GM12878 (cell line): ENCODE measurements at regions not wholly inside any gene's neighbourhood (a gene's known extent, or its start where the extent isn't known, plus 50 kb on each side); places are given as distances from the start of the nearest gene placed in this dataset.

Experiments used
- ATAC-seq: fragments of 200-7000 bp; cut with Tn5 transposase; 3 replicates; pipeline ENCODE4 v1.9.1; 2020; ENCODE audit warnings: mild to moderate bottlenecking, moderate library complexity
- BruUV-seq: library from RNA; stranded (reverse); fragments of 400-500 nt; replicated peaks from 2 replicates; lab custom pipeline; 2021; lab: Mats Ljungman, UMichigan
- CTCF ChIA-PET: fragments of 300-600 bp; sonication (Branson Sonifier 250); formaldehyde crosslinking; extraction: SDS; loops from one replicate; lab custom pipeline; 2021; ENCODE audit warnings: inconsistent platforms; lab: Yijun Ruan, JAX
- POLR2A ChIA-PET: fragments of 350-600 bp; formaldehyde crosslinking; extraction: SDS; loops from one replicate; lab custom pipeline; 2021; ENCODE audit warnings: inconsistent platforms; lab: Charles Lee
- RAD21 ChIA-PET: fragments of 300-600 bp; sonication (Branson Sonifier 250); formaldehyde crosslinking; loops from one replicate; lab custom pipeline; 2023; ENCODE audit warnings: antibody characterized with exemption; ENCODE audit not compliant: unreplicated experiment; lab: Charles Lee
- SMC1A ChIA-PET: fragments of 300-600 bp; sonication (Branson Sonifier 250); formaldehyde crosslinking; loops from one replicate; lab custom pipeline; 2023; ENCODE audit not compliant: unreplicated experiment, uncharacterized antibody; lab: Charles Lee
- DNase-seq: peaks from one replicate; pipeline ENCODE4 v3.0.0-alpha.2; 2011; ENCODE audit warnings: low read depth, low spot score
- FAIRE-seq: peaks from 3 replicates; lab custom pipeline; 2011; peaks lifted over from hg19 to GRCh38; lab: Jason Lieb, UNC
- H2AFZ ChIP-seq: 2 replicates; pipeline ENCODE4 v1.6.0; 2011; ENCODE audit warnings: low read depth, low read length, control low read depth; ENCODE audit not compliant: control insufficient read depth
- H3K27ac ChIP-seq: 2 replicates; pipeline ENCODE4 v1.5.1; 2011; ENCODE audit warnings: control low read depth; ENCODE audit not compliant: control insufficient read depth, insufficient read depth
- H3K27me3 ChIP-seq, 2 experiments: replicated peaks in 1 of 2; 2 replicates each; pipeline versions ENCODE4 v1.6.0 to v1.6.1; 2011; ENCODE audit warnings: low read length in 1 of 2; ENCODE audit not compliant: control insufficient read depth in 2 of 2, insufficient read depth in 2 of 2
- H3K36me3 ChIP-seq, 2 experiments: 2 replicates each; pipeline ENCODE4 v1.5.1; 2011; ENCODE audit warnings: low read length in 1 of 2; ENCODE audit not compliant: control insufficient read depth in 2 of 2, insufficient read depth in 2 of 2
- H3K4me1 ChIP-seq: 2 replicates; pipeline ENCODE4 v1.6.1; 2011; ENCODE audit warnings: mild to moderate bottlenecking, low read length, moderate library complexity, mixed read lengths; ENCODE audit not compliant: control insufficient read depth, insufficient read depth
- H3K4me2 ChIP-seq: 2 replicates; pipeline ENCODE4 v1.6.0; 2011; ENCODE audit warnings: control low read depth; ENCODE audit not compliant: control insufficient read depth, insufficient read depth
- H3K4me3 ChIP-seq: fragments of 200-600 bp; sonication (generic); 2 replicates; pipeline ENCODE4 v1.5.1; 2016
- H3K79me2 ChIP-seq: 2 replicates; pipeline ENCODE4 v1.6.0; 2011; ENCODE audit warnings: low read length; ENCODE audit not compliant: control insufficient read depth, insufficient read depth
- H3K9ac ChIP-seq: 2 replicates; pipeline ENCODE4 v1.8.0; 2011; ENCODE audit warnings: low read length, control low read depth, mixed read lengths; ENCODE audit not compliant: control insufficient read depth, insufficient read depth
- H3K9me3 ChIP-seq: replicated peaks from 3 replicates; pipeline ENCODE4 v1.5.1; 2011; ENCODE audit warnings: mild to moderate bottlenecking, low read length; ENCODE audit not compliant: control insufficient read depth, insufficient read depth
- H4K20me1 ChIP-seq: 2 replicates; pipeline ENCODE4 v1.6.0; 2011; ENCODE audit not compliant: control insufficient read depth, insufficient read depth
- EED ChIP-seq: sonication (generic); IDR thresholded peaks from 2 replicates; pipeline ENCODE4 v1.6.1; 2016; ENCODE audit warnings: antibody characterized with exemption, low read depth
- ETV6 ChIP-seq, 2 experiments: fragments of 450-650 bp in 1 of 2; IDR thresholded peaks in 1 of 2; conservative IDR thresholded peaks in 1 of 2; 2 replicates each; pipeline ENCODE4 v1.6.1; 2014; ENCODE audit warnings: antibody characterized with exemption in 1 of 2, borderline replicate concordance in 1 of 2, low read depth in 1 of 2, mild to moderate bottlenecking in 1 of 2, moderate library complexity in 1 of 2
- MTA2 ChIP-seq: fragments of 450-650 bp; IDR thresholded peaks from 2 replicates; pipeline ENCODE4 v1.6.1; 2016; ENCODE audit warnings: low read depth, mild to moderate bottlenecking, moderate library complexity
- MYB ChIP-seq: fragments of 150-350 bp; IDR thresholded peaks from 2 replicates; pipeline ENCODE4 v1.6.1; 2014; ENCODE audit warnings: mild to moderate bottlenecking, low read depth, low read length, borderline replicate concordance
- RFX5 ChIP-seq: IDR thresholded peaks from 2 replicates; pipeline ENCODE4 v1.6.1; 2011; ENCODE audit warnings: low read depth, low read length, improper control_type of control experiment
- RUNX3 ChIP-seq: IDR thresholded peaks from 2 replicates; pipeline ENCODE4 v1.6.1; 2012; ENCODE audit warnings: low read length, inconsistent platforms
- STAT1 ChIP-seq: fragments of 450-650 bp; conservative IDR thresholded peaks from 2 replicates; pipeline ENCODE4 v1.6.1; 2014; ENCODE audit warnings: antibody characterized with exemption, mild to moderate bottlenecking
- YY1 ChIP-seq: IDR thresholded peaks from 2 replicates; pipeline ENCODE4 v1.6.1; 2011; ENCODE audit warnings: low read depth, mild to moderate bottlenecking, low read length
- WGBS: methylation state at CpG from one replicate; pipeline ENCODE4 v1.1.6; 2016; ENCODE audit warnings: low lambda C conversion rate; ENCODE audit not compliant: insufficient replicate concordance, insufficient coverage; ENCODE audit errors: missing lambda C conversion rate; 5-methylcytosine and 5-hydroxymethylcytosine counted together
- in situ Hi-C: fragments of 300-500 bp; cut with MboI; formaldehyde crosslinking; loops from 9 replicates; pipeline ENCODE4 v1.14.3; 2018; ENCODE audit warnings: mixed read lengths
- intact Hi-C: fragments of 100-400 bp; cut with micrococcal nuclease; formaldehyde crosslinking; loops from one replicate; pipeline ENCODE4 v1.14.2; 2022; ENCODE audit not compliant: unreplicated experiment
- TF ChIP-seq, protein P1 (sequence below): fragments of 450-650 bp; IDR thresholded peaks from 2 replicates; pipeline ENCODE4 v1.6.1; 2017; ENCODE audit warnings: low read depth, mild to moderate bottlenecking, moderate library complexity
- TF ChIP-seq, protein P2 (sequence below): fragments of 450-650 bp; IDR thresholded peaks from 2 replicates; pipeline ENCODE4 v1.6.1; 2018; ENCODE audit warnings: borderline replicate concordance, mild to moderate bottlenecking; ENCODE audit not compliant: partially characterized antibody
- TF ChIP-seq, protein P3 (sequence below): fragments of 450-650 bp; formaldehyde crosslinking; IDR thresholded peaks from 2 replicates; pipeline ENCODE4 v1.4.0; 2020; ENCODE audit warnings: mild to moderate bottlenecking, moderate library complexity
- TF ChIP-seq, protein P4 (sequence below): IDR thresholded peaks from 2 replicates; pipeline ENCODE4 v1.6.1; 2011; ENCODE audit warnings: low read depth, low read length, improper control_type of control experiment, borderline replicate concordance

DNA sequence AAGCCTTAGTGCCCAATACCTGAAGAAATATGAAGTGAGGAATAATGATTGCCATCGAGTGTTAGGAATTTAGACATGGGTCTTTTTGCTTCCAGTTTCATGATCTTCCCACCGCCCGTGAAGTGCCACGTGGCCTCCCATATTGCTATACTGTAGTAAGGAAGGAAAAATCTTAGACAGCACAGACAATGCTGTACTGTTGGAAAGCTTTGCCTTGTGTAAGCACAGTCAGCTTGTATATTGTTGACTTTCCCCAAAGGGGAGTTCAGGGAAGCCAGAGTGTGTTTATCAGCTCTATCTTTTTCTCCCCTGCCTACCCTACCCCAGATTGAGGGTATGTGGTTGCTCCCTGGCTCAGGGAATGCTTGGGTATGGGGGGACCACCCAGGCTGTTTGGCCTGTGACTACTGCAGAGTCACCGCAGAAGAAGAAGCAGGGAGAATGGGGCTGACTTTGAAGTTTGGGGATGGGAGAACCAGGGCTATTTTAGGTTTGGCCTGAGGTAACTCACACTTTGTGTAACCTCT, 161.8 kb upstream of the MEF2C start:
- POLR2A ChIA-PET: no interaction called here
- Histone ChIP-seq H2AFZ (no peak overlapping the region), H3K36me3 (no peaks in the 10 kb centered on the region)
- SMC1A ChIA-PET: interaction anchor here (0.7 to 2.0 kb wide), 5 partner anchors 9 to 1263 kb away, joined by 3 to 8 read pairs (median 4); no protein-coding TSS in a partner anchor
- in situ Hi-C loops: no loop called here
- 98% methylated on average over 5 of the region's 5 CpGs for WGBS
- TF ChIP-seq EED (no peak), MYB (no peak), RUNX3 (no peak), YY1 (no peak), MTA2 (no peak), STAT1 (no peak), ETV6 (conservative IDR thresholded peaks at IDR 0.05 in 1 of 2, IDR thresholded peaks at IDR 0.05 in 1 of 2; ENCODE audit: borderline replicate concordance in 1 of 2, low read depth in 1 of 2) (no peak), RFX5 (no peak)
- TF ChIP-seq, protein P1, sequence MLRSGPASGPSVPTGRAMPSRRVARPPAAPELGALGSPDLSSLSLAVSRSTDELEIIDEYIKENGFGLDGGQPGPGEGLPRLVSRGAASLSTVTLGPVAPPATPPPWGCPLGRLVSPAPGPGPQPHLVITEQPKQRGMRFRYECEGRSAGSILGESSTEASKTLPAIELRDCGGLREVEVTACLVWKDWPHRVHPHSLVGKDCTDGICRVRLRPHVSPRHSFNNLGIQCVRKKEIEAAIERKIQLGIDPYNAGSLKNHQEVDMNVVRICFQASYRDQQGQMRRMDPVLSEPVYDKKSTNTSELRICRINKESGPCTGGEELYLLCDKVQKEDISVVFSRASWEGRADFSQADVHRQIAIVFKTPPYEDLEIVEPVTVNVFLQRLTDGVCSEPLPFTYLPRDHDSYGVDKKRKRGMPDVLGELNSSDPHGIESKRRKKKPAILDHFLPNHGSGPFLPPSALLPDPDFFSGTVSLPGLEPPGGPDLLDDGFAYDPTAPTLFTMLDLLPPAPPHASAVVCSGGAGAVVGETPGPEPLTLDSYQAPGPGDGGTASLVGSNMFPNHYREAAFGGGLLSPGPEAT: no peak
- TF ChIP-seq, protein P2, sequence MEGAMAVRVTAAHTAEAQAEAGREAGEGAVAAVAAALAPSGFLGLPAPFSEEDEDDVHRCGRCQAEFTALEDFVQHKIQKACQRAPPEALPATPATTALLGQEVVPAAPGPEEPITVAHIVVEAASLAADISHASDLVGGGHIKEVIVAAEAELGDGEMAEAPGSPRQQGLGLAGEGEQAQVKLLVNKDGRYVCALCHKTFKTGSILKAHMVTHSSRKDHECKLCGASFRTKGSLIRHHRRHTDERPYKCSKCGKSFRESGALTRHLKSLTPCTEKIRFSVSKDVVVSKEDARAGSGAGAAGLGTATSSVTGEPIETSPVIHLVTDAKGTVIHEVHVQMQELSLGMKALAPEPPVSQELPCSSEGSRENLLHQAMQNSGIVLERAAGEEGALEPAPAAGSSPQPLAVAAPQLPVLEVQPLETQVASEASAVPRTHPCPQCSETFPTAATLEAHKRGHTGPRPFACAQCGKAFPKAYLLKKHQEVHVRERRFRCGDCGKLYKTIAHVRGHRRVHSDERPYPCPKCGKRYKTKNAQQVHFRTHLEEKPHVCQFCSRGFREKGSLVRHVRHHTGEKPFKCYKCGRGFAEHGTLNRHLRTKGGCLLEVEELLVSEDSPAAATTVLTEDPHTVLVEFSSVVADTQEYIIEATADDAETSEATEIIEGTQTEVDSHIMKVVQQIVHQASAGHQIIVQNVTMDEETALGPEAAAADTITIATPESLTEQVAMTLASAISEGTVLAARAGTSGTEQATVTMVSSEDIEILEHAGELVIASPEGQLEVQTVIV: no peak
- TF ChIP-seq, protein P3, sequence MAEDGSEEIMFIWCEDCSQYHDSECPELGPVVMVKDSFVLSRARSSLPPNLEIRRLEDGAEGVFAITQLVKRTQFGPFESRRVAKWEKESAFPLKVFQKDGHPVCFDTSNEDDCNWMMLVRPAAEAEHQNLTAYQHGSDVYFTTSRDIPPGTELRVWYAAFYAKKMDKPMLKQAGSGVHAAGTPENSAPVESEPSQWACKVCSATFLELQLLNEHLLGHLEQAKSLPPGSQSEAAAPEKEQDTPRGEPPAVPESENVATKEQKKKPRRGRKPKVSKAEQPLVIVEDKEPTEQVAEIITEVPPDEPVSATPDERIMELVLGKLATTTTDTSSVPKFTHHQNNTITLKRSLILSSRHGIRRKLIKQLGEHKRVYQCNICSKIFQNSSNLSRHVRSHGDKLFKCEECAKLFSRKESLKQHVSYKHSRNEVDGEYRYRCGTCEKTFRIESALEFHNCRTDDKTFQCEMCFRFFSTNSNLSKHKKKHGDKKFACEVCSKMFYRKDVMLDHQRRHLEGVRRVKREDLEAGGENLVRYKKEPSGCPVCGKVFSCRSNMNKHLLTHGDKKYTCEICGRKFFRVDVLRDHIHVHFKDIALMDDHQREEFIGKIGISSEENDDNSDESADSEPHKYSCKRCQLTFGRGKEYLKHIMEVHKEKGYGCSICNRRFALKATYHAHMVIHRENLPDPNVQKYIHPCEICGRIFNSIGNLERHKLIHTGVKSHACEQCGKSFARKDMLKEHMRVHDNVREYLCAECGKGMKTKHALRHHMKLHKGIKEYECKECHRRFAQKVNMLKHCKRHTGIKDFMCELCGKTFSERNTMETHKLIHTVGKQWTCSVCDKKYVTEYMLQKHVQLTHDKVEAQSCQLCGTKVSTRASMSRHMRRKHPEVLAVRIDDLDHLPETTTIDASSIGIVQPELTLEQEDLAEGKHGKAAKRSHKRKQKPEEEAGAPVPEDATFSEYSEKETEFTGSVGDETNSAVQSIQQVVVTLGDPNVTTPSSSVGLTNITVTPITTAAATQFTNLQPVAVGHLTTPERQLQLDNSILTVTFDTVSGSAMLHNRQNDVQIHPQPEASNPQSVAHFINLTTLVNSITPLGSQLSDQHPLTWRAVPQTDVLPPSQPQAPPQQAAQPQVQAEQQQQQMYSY (CRISPR knock-in tag): no peak
- TF ChIP-seq, protein P4, sequence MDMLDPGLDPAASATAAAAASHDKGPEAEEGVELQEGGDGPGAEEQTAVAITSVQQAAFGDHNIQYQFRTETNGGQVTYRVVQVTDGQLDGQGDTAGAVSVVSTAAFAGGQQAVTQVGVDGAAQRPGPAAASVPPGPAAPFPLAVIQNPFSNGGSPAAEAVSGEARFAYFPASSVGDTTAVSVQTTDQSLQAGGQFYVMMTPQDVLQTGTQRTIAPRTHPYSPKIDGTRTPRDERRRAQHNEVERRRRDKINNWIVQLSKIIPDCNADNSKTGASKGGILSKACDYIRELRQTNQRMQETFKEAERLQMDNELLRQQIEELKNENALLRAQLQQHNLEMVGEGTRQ: no peak
- TF ChIP-seq, all 136 proteins: peak for 0
- Histone ChIP-seq H3K79me2 (no peaks in the 10 kb centered on the region), H3K9ac (no peak overlapping the region), H3K27me3 (no peaks in the 10 kb centered on the region), H3K4me1 (no peaks in the 10 kb centered on the region), H3K4me2 (no peak overlapping the region), H3K9me3 (peaks cover 2% of the 10 kb centered on the region; the same call in 2 of the 3 replicates), H4K20me1 (no peaks in the 10 kb centered on the region), H3K27ac (no peak overlapping the region), H3K4me3 (no peak overlapping the region)
- no TSS peak for BruUV-seq
- intact Hi-C loops: no loop called here
- RAD21 ChIA-PET: no interaction called here
- ATAC-seq (no peak), DNase-seq (no peak), FAIRE-seq (no peak)
- CTCF ChIA-PET: no interaction called here
